Breast epithelium (tissue), 3 donors: ENCODE measurements at regions not wholly inside any gene's neighbourhood (a gene's known extent, or its start where the extent isn't known, plus 50 kb on each side); places are given as distances from the start of the nearest gene placed in this dataset.

Source experiments
- CTCF ChIP-seq, 3 donors: fragments of 450-650 bp; IDR thresholded peaks; one replicate each; pipeline ENCODE4 v1.5.1; 2016 to 2017; ENCODE audit warnings: antibody characterized with exemption in 3 of 3, mild to moderate bottlenecking in 3 of 3, moderate library complexity in 3 of 3
- POLR2A ChIP-seq: fragments of 450-650 bp; IDR thresholded peaks from one replicate; pipeline ENCODE4 v1.6.1; 2016; ENCODE audit warnings: antibody characterized with exemption, mild to moderate bottlenecking, moderate library complexity
- POLR2AphosphoS5 ChIP-seq, 3 donors: sonication (generic); formaldehyde crosslinking; IDR thresholded peaks; one replicate each; pipeline ENCODE4 v1.6.1; 2017; ENCODE audit warnings: antibody characterized with exemption in 3 of 3

- no peak for TF ChIP-seq CTCF (IDR thresholded peaks at IDR 0.05)
- no peak for TF ChIP-seq POLR2A
- no peak for TF ChIP-seq POLR2AphosphoS5 (IDR thresholded peaks at IDR 0.05)
Measured at GRCh38 chr13:73520566-73521289, 461.9 kb downstream of the KLF5 start.
